Peyer's patch (tissue), 4 donors: ENCODE measurements at regions not wholly inside any gene's neighbourhood (a gene's known extent, or its start where the extent isn't known, plus 50 kb on each side); places are given as distances from the start of the nearest gene placed in this dataset.
"Not testable (repeated sequence)": the region's sequence is repeated elsewhere in the genome, so short reads cannot be mapped to it uniquely, and the experiment has no call there.

Experiments used
- DNase-seq, 3 donors: peaks; one replicate each; pipeline ENCODE4 v3.0.0-alpha.2; 2017 to 2019
- H3K27ac ChIP-seq, 4 donors: fragments of 200-600 bp; sonication (generic); one replicate each; pipeline ENCODE4 v1.5.1; 2016 to 2019
- H3K27me3 ChIP-seq, 2 donors: fragments of 200-600 bp; sonication (generic); one replicate each; pipeline ENCODE4 v1.5.1; 2019
- H3K36me3 ChIP-seq, 3 donors: fragments of 200-600 bp; sonication (generic); one replicate each; pipeline ENCODE4 v1.5.1; 2016 to 2019
- H3K4me1 ChIP-seq, 4 donors: fragments of 200-600 bp; sonication (generic); one replicate each; pipeline ENCODE4 v1.5.1; 2016 to 2019
- H3K4me3 ChIP-seq, 4 donors: fragments of 200-600 bp; sonication (generic); 1 replicate in 3 of 4; 2 replicates in 1 of 4; pipeline ENCODE4 v1.5.1; 2016 to 2019; ENCODE audit warnings: mild to moderate bottlenecking in 1 of 4
- H3K9me3 ChIP-seq, 4 donors: fragments of 200-600 bp; sonication (generic); one replicate each; pipeline ENCODE4 v1.5.1; 2016 to 2019; ENCODE audit warnings: mild to moderate bottlenecking in 1 of 4
- CTCF ChIP-seq, 6 experiments: fragments of 450-650 bp in 4 of 6; fragments of 200-600 bp in 2 of 6; sonication (generic) in 1 of 6; IDR thresholded peaks; one replicate each; pipeline ENCODE4 v1.5.1; 2017 to 2019; ENCODE audit warnings: antibody characterized with exemption in 6 of 6, mild to moderate bottlenecking in 3 of 6, moderate library complexity in 1 of 6
- POLR2A ChIP-seq, 2 donors: fragments of 450-650 bp; IDR thresholded peaks; one replicate each; pipeline ENCODE4 v1.5.1; 2017; ENCODE audit warnings: antibody characterized with exemption in 2 of 2, mild to moderate bottlenecking in 2 of 2, moderate library complexity in 2 of 2

- DNase-seq, result no peak
- no peaks in the 10 kb centered on the region for H3K27me3 ChIP-seq
- H3K4me1 ChIP-seq, result no peaks in the 10 kb centered on the region
- H3K27ac ChIP-seq, result no peak overlapping the region
- TF ChIP-seq CTCF (IDR thresholded peaks at IDR 0.05) (no peak), POLR2A (IDR thresholded peaks at IDR 0.05) (no peak)
- no peaks in the 10 kb centered on the region for H3K36me3 ChIP-seq
- H3K4me3 ChIP-seq, result no peak overlapping the region
- H3K9me3 ChIP-seq, result no peaks in the 10 kb centered on the region
Measured at GRCh38 chr3:153244961-153245360, 82.9 kb downstream of the RAP2B start.

GRCh38 chr3:153245661-153246060, 83.6 kb downstream of the RAP2B start:
- TF ChIP-seq POLR2A (IDR thresholded peaks at IDR 0.05) (no peak), CTCF (IDR thresholded peaks at IDR 0.05) (no peak)
- no peak overlapping the region for H3K27ac ChIP-seq
- no peak overlapping the region for H3K4me3 ChIP-seq
- H3K36me3 ChIP-seq, result no peaks in the 10 kb centered on the region
- no peaks in the 10 kb centered on the region for H3K4me1 ChIP-seq
- H3K9me3 ChIP-seq, result no peaks in the 10 kb centered on the region
- DNase-seq, result no peak
- no peaks in the 10 kb centered on the region for H3K27me3 ChIP-seq

GRCh38 chr3:153246331-153246730, 84.3 kb downstream of the RAP2B start:
- Histone ChIP-seq H3K36me3 (no peaks in the 10 kb centered on the region), H3K4me3 (no peak overlapping the region), H3K4me1 (no peaks in the 10 kb centered on the region), H3K9me3 (no peaks in the 10 kb centered on the region), H3K27ac (no peak overlapping the region), H3K27me3 (no peaks in the 10 kb centered on the region)
- TF ChIP-seq POLR2A (IDR thresholded peaks at IDR 0.05), result no peak
- TF ChIP-seq CTCF (IDR thresholded peaks at IDR 0.05), result no peak
- no peak for DNase-seq

GRCh38 chr3:153246806-153247205, 84.8 kb downstream of the RAP2B start:
- Histone ChIP-seq H3K4me3 (no peak overlapping the region), H3K4me1 (no peaks in the 10 kb centered on the region), H3K27me3 (no peaks in the 10 kb centered on the region), H3K9me3 (no peaks in the 10 kb centered on the region), H3K27ac (peak overlapping the region in 2 of 4 donors; percentile 9 to 33), H3K36me3 (no peaks in the 10 kb centered on the region)
- no peak for DNase-seq
- TF ChIP-seq CTCF (IDR thresholded peaks at IDR 0.05) (no peak), POLR2A (IDR thresholded peaks at IDR 0.05) (no peak)

- DNase-seq, result no peak
- no peaks in the 10 kb centered on the region for H3K36me3 ChIP-seq
- no peak overlapping the region for H3K4me3 ChIP-seq
- no peaks in the 10 kb centered on the region for H3K27me3 ChIP-seq
- H3K4me1 ChIP-seq, result no peaks in the 10 kb centered on the region
- H3K9me3 ChIP-seq, result no peaks in the 10 kb centered on the region
- peak overlapping the region in 2 of 4 donors; percentile 9 to 33 for H3K27ac ChIP-seq
- TF ChIP-seq POLR2A (IDR thresholded peaks at IDR 0.05) (no peak), CTCF (IDR thresholded peaks at IDR 0.05) (no peak)
Measured at GRCh38 chr3:153247331-153248330, 85.6 kb downstream of the RAP2B start.

GRCh38 chr3:153248835-153249234, 86.8 kb downstream of the RAP2B start:
- H3K27me3 ChIP-seq, H3K36me3 ChIP-seq, H3K4me3 ChIP-seq, DNase-seq, H3K4me1 ChIP-seq, H3K27ac ChIP-seq, H3K9me3 ChIP-seq: not testable (repeated sequence)
